Amygdala (tissue), 56 donors: ENCODE measurements at regions not wholly inside any gene's neighbourhood (a gene's known extent, or its start where the extent isn't known, plus 50 kb on each side); places are given as distances from the start of the nearest gene placed in this dataset.
"Not testable (repeated sequence)": the region's sequence is repeated elsewhere in the genome, so short reads cannot be mapped to it uniquely, and the experiment has no call there.

Experiments used
- DNase-seq, 56 donors: peaks; one replicate each; lab custom pipeline; 2025; lab: John Stamatoyannopoulos, UW

GRCh38 chr6:147441751-147442150 is 66.7 kb upstream of the SAMD5 start:
- no peak for DNase-seq

GRCh38 chr6:147447835-147448611 is 60.5 kb upstream of the SAMD5 start:
- DNase-seq, result peak in 1 of 56 donors; percentile 2

GRCh38 chr6:147448775-147449174 is 59.7 kb upstream of the SAMD5 start:
- DNase-seq, result no peak

GRCh38 chr6:147449405-147450161 is 58.9 kb upstream of the SAMD5 start:
- no peak for DNase-seq

- no peak for DNase-seq
Measured at GRCh38 chr6:147453361-147453760, 55.1 kb upstream of the SAMD5 start.

- DNase-seq, result not testable (repeated sequence)
Measured at GRCh38 chr6:147454862-147455261, 53.6 kb upstream of the SAMD5 start.
